WTC11 (cell line): ENCODE measurements at regions not wholly inside any gene's neighbourhood (a gene's known extent, or its start where the extent isn't known, plus 50 kb on each side); places are given as distances from the start of the nearest gene placed in this dataset.

Experiments used
- ATAC-seq: fragments of 200-7000 bp; cut with Tn5 transposase; 2 replicates; pipeline ENCODE4 v1.10.0; 2021; ENCODE audit warnings: mild to moderate bottlenecking, moderate library complexity
- CTCF ChIA-PET: fragments of 300-600 bp; sonication (Branson Sonifier 250); formaldehyde crosslinking; loops from one replicate; lab custom pipeline; 2021; ENCODE audit warnings: antibody characterized with exemption; lab: Charles Lee
- POLR2A ChIA-PET: fragments of 350-600 bp; sonication (Branson Sonifier 250); formaldehyde crosslinking; loops from one replicate; lab custom pipeline; 2021; ENCODE audit warnings: antibody characterized with exemption; lab: Charles Lee
- DNase-seq: peaks from one replicate; pipeline ENCODE4 v3.0.0; 2021; ENCODE audit warnings: low spot score
- H3K27ac Mint-ChIP-seq: 2 replicates; pipeline ENCODE4 v1.8.0; 2021; ENCODE audit warnings: mixed read lengths
- H3K27me3 Mint-ChIP-seq: 2 replicates; pipeline ENCODE4 v1.8.0; 2021; ENCODE audit warnings: low read depth, mild to moderate bottlenecking, moderate library complexity, mixed read lengths
- H3K36me3 Mint-ChIP-seq: 2 replicates; pipeline ENCODE4 v1.8.0; 2021; ENCODE audit warnings: mixed read lengths
- H3K4me1 Mint-ChIP-seq: 2 replicates; pipeline ENCODE4 v1.8.0; 2022; ENCODE audit warnings: mixed read lengths
- H3K4me3 Mint-ChIP-seq: 2 replicates; pipeline ENCODE4 v1.8.0; 2021; ENCODE audit warnings: mild to moderate bottlenecking, moderate library complexity, mixed read lengths
- H3K9me3 Mint-ChIP-seq: 2 replicates; pipeline ENCODE4 v1.8.0; 2021; ENCODE audit warnings: mixed read lengths
- CBFB ChIP-seq: sonication (generic); formaldehyde crosslinking; IDR thresholded peaks from 2 replicates; pipeline ENCODE4 v1.8.1; 2022; ENCODE audit warnings: mild to moderate bottlenecking, low read depth, missing genetic modification reagents
- EMX1 ChIP-seq: fragments of 250-450 bp; sonication (Bioruptor Pico); IDR thresholded peaks from 2 replicates; pipeline ENCODE4 v1.8.0; 2021; ENCODE audit warnings: mild to moderate bottlenecking
- JAZF1 ChIP-seq: fragments of 250-450 bp; sonication (Bioruptor Pico); IDR thresholded peaks from 2 replicates; pipeline ENCODE4 v1.9.0; 2021; ENCODE audit warnings: moderate library complexity, mild to moderate bottlenecking, inconsistent platforms
- NFATC4 ChIP-seq: fragments of 250-450 bp; sonication (Bioruptor Pico); IDR thresholded peaks from 2 replicates; pipeline ENCODE4 v1.9.0; 2021; ENCODE audit warnings: mild to moderate bottlenecking
- PRRX2 ChIP-seq: fragments of 250-450 bp; sonication (Bioruptor Pico); IDR thresholded peaks from 2 replicates; pipeline ENCODE4 v1.8.0; 2021; ENCODE audit warnings: mild to moderate bottlenecking
- SMAD4 ChIP-seq: sonication (generic); formaldehyde crosslinking; IDR thresholded peaks from 2 replicates; pipeline ENCODE4 v1.8.0; 2022; ENCODE audit warnings: mild to moderate bottlenecking, missing genetic modification reagents
- ZNF138 ChIP-seq: sonication (generic); formaldehyde crosslinking; conservative IDR thresholded peaks from 2 replicates; pipeline ENCODE4 v1.8.1; 2022; ENCODE audit warnings: mild to moderate bottlenecking, moderate library complexity, missing genetic modification reagents
- ZNF219 ChIP-seq: sonication (generic); formaldehyde crosslinking; IDR thresholded peaks from 2 replicates; pipeline ENCODE4 v1.8.0; 2023; ENCODE audit warnings: missing genetic modification reagents, mild to moderate bottlenecking, borderline replicate concordance
- ZNF232 ChIP-seq: sonication (generic); formaldehyde crosslinking; IDR thresholded peaks from 2 replicates; pipeline ENCODE4 v1.8.0; 2022; ENCODE audit warnings: mild to moderate bottlenecking, missing genetic modification reagents
- TF ChIP-seq, protein P1 (sequence below): sonication (generic); formaldehyde crosslinking; IDR thresholded peaks from 2 replicates; pipeline ENCODE4 v1.8.1; 2022; ENCODE audit warnings: mild to moderate bottlenecking, moderate library complexity, missing genetic modification reagents
- TF ChIP-seq, protein P2 (sequence below): sonication (generic); formaldehyde crosslinking; IDR thresholded peaks from 2 replicates; pipeline ENCODE4 v1.8.1; 2022; ENCODE audit warnings: low read depth, missing genetic modification reagents, borderline replicate concordance
- TF ChIP-seq, protein P3 (sequence below): sonication (generic); formaldehyde crosslinking; IDR thresholded peaks from 2 replicates; pipeline ENCODE4 v1.8.0; 2022; ENCODE audit warnings: mild to moderate bottlenecking, missing genetic modification reagents
- TF ChIP-seq, protein P4 (sequence below): sonication (generic); formaldehyde crosslinking; IDR thresholded peaks from 2 replicates; pipeline ENCODE4 v1.8.1; 2022; ENCODE audit warnings: missing genetic modification reagents, borderline replicate concordance
- TF ChIP-seq, protein P5 (sequence below): sonication (generic); formaldehyde crosslinking; IDR thresholded peaks from 2 replicates; pipeline ENCODE4 v1.8.0; 2023; ENCODE audit warnings: mild to moderate bottlenecking, missing genetic modification reagents
- TF ChIP-seq, protein P6 (sequence below): sonication (generic); formaldehyde crosslinking; IDR thresholded peaks from 2 replicates; pipeline ENCODE4 v1.8.0; 2022; ENCODE audit warnings: mild to moderate bottlenecking, missing genetic modification reagents
- TF ChIP-seq, protein P7 (sequence below): sonication (generic); formaldehyde crosslinking; conservative IDR thresholded peaks from 2 replicates; pipeline ENCODE4 v1.8.1; 2023; ENCODE audit warnings: mild to moderate bottlenecking, low read depth, missing genetic modification reagents, moderate library complexity
- TF ChIP-seq, protein P8 (sequence below): sonication (generic); formaldehyde crosslinking; IDR thresholded peaks from 2 replicates; pipeline ENCODE4 v1.8.0; 2023; ENCODE audit warnings: missing genetic modification reagents

DNA sequence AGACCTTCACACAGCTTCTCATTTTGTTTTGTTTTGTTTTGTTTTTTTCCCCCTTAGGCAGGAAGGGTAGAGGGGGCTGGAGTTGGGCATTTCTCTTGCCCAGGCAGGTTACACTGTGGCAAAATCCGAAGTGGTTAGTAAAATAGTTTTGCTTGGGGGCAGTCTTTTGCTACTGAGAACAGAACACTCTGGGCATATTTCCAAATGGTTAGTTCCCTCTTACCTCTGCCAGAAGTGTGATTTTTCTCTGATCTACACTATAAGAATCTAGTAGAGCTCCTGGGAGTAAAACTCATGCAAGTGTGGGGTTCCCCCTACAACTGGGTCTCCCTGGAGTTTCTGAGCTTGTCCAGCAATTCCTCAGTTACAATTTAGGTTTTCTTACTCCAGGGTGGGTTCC lies 61.7 kb downstream of the NPS start:
- Mint-ChIP-seq H3K4me1 (peaks cover 10% of the 10 kb centered on the region), H3K27ac (no peak overlapping the region), H3K9me3 (peaks cover 20% of the 10 kb centered on the region), H3K4me3 (no peak overlapping the region), H3K27me3 (no peaks in the 10 kb centered on the region), H3K36me3 (peaks cover 14% of the 10 kb centered on the region)
- DNase-seq, result no peak
- no peak for ATAC-seq
- CTCF ChIA-PET, result no interaction called here
- TF ChIP-seq, protein P1, sequence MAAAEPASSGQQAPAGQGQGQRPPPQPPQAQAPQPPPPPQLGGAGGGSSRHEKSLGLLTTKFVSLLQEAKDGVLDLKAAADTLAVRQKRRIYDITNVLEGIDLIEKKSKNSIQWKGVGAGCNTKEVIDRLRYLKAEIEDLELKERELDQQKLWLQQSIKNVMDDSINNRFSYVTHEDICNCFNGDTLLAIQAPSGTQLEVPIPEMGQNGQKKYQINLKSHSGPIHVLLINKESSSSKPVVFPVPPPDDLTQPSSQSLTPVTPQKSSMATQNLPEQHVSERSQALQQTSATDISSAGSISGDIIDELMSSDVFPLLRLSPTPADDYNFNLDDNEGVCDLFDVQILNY, result no peak
- TF ChIP-seq, protein P2, sequence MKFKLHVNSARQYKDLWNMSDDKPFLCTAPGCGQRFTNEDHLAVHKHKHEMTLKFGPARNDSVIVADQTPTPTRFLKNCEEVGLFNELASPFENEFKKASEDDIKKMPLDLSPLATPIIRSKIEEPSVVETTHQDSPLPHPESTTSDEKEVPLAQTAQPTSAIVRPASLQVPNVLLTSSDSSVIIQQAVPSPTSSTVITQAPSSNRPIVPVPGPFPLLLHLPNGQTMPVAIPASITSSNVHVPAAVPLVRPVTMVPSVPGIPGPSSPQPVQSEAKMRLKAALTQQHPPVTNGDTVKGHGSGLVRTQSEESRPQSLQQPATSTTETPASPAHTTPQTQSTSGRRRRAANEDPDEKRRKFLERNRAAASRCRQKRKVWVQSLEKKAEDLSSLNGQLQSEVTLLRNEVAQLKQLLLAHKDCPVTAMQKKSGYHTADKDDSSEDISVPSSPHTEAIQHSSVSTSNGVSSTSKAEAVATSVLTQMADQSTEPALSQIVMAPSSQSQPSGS, result no peak
- TF ChIP-seq, protein P3, sequence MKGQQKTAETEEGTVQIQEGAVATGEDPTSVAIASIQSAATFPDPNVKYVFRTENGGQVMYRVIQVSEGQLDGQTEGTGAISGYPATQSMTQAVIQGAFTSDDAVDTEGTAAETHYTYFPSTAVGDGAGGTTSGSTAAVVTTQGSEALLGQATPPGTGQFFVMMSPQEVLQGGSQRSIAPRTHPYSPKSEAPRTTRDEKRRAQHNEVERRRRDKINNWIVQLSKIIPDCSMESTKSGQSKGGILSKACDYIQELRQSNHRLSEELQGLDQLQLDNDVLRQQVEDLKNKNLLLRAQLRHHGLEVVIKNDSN (CRISPR knock-in tag), result no peak
- TF ChIP-seq SMAD4 (CRISPR knock-in tag), result no peak
- TF ChIP-seq, protein P4, sequence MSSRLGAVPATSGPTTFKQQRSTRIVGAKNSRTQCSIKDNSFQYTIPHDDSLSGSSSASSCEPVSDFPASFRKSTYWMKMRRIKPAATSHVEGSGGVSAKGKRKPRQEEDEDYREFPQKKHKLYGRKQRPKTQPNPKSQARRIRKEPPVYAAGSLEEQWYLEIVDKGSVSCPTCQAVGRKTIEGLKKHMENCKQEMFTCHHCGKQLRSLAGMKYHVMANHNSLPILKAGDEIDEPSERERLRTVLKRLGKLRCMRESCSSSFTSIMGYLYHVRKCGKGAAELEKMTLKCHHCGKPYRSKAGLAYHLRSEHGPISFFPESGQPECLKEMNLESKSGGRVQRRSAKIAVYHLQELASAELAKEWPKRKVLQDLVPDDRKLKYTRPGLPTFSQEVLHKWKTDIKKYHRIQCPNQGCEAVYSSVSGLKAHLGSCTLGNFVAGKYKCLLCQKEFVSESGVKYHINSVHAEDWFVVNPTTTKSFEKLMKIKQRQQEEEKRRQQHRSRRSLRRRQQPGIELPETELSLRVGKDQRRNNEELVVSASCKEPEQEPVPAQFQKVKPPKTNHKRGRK (CRISPR knock-in tag), result no peak
- TF ChIP-seq PRRX2, result no peak
- TF ChIP-seq, protein P5, sequence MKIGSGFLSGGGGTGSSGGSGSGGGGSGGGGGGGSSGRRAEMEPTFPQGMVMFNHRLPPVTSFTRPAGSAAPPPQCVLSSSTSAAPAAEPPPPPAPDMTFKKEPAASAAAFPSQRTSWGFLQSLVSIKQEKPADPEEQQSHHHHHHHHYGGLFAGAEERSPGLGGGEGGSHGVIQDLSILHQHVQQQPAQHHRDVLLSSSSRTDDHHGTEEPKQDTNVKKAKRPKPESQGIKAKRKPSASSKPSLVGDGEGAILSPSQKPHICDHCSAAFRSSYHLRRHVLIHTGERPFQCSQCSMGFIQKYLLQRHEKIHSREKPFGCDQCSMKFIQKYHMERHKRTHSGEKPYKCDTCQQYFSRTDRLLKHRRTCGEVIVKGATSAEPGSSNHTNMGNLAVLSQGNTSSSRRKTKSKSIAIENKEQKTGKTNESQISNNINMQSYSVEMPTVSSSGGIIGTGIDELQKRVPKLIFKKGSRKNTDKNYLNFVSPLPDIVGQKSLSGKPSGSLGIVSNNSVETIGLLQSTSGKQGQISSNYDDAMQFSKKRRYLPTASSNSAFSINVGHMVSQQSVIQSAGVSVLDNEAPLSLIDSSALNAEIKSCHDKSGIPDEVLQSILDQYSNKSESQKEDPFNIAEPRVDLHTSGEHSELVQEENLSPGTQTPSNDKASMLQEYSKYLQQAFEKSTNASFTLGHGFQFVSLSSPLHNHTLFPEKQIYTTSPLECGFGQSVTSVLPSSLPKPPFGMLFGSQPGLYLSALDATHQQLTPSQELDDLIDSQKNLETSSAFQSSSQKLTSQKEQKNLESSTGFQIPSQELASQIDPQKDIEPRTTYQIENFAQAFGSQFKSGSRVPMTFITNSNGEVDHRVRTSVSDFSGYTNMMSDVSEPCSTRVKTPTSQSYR (CRISPR knock-in tag), result no peak
- POLR2A ChIA-PET, result no interaction called here

DNA sequence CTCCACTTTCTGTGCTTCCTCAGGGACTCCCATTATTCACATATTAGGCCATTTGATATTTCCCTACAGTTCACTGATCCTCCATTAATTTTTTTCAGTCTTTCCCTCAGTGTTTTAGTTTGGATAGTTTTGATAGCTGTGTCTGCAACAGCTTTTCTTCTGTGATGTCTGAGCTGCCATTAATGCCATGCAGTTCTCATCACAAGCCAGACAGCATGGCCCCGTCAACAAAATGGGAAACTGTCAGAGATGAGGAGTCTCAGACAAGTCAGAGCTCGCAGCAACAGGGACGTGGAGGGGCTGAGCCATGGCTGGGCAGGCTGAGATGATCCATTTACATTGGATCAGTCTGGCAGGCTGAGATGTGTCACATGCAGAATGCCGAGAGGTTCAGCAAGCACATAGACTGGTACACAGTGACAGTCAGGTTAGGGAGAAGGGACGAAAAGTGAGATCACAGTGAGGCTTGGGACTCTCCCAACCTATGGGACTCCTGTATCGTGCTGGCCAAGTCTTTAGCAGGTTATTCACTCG lies 65.4 kb downstream of the NPS start:
- no peaks in the 10 kb centered on the region for H3K9me3 Mint-ChIP-seq
- DNase-seq (no peak), ATAC-seq (peak; percentile 41)
- no peaks in the 10 kb centered on the region for H3K27me3 Mint-ChIP-seq
- ChIA-PET CTCF (interaction anchor here (1.2 to 1.5 kb wide), 2 partner anchors 35 to 371 kb away, joined by 3 to 4 read pairs; no protein-coding TSS in a partner anchor), POLR2A (no interaction called here)
- H3K27ac Mint-ChIP-seq, result no peak overlapping the region
- peak overlapping the region; percentile 2; the same call in 1 of the 2 replicates for H3K4me3 Mint-ChIP-seq
- H3K36me3 Mint-ChIP-seq, result no peaks in the 10 kb centered on the region
- peaks cover 10% of the 10 kb centered on the region for H3K4me1 Mint-ChIP-seq
- TF ChIP-seq EMX1 (CRISPR knock-in tag), result no peak
- TF ChIP-seq JAZF1 (CRISPR knock-in tag), result no peak
- no peak for TF ChIP-seq NFATC4 (CRISPR knock-in tag)
- TF ChIP-seq, protein P6, sequence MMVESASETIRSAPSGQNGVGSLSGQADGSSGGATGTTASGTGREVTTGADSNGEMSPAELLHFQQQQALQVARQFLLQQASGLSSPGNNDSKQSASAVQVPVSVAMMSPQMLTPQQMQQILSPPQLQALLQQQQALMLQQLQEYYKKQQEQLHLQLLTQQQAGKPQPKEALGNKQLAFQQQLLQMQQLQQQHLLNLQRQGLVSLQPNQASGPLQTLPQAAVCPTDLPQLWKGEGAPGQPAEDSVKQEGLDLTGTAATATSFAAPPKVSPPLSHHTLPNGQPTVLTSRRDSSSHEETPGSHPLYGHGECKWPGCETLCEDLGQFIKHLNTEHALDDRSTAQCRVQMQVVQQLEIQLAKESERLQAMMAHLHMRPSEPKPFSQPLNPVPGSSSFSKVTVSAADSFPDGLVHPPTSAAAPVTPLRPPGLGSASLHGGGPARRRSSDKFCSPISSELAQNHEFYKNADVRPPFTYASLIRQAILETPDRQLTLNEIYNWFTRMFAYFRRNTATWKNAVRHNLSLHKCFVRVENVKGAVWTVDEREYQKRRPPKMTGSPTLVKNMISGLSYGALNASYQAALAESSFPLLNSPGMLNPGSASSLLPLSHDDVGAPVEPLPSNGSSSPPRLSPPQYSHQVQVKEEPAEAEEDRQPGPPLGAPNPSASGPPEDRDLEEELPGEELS (CRISPR knock-in tag), result no peak
- no peak for TF ChIP-seq ZNF138 (CRISPR knock-in tag)
- TF ChIP-seq, protein P1, result no peak
- TF ChIP-seq, protein P5 (CRISPR knock-in tag), result no peak
- TF ChIP-seq, protein P7, sequence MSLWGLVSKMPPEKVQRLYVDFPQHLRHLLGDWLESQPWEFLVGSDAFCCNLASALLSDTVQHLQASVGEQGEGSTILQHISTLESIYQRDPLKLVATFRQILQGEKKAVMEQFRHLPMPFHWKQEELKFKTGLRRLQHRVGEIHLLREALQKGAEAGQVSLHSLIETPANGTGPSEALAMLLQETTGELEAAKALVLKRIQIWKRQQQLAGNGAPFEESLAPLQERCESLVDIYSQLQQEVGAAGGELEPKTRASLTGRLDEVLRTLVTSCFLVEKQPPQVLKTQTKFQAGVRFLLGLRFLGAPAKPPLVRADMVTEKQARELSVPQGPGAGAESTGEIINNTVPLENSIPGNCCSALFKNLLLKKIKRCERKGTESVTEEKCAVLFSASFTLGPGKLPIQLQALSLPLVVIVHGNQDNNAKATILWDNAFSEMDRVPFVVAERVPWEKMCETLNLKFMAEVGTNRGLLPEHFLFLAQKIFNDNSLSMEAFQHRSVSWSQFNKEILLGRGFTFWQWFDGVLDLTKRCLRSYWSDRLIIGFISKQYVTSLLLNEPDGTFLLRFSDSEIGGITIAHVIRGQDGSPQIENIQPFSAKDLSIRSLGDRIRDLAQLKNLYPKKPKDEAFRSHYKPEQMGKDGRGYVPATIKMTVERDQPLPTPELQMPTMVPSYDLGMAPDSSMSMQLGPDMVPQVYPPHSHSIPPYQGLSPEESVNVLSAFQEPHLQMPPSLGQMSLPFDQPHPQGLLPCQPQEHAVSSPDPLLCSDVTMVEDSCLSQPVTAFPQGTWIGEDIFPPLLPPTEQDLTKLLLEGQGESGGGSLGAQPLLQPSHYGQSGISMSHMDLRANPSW (CRISPR knock-in tag), result no peak
- TF ChIP-seq, protein P8, sequence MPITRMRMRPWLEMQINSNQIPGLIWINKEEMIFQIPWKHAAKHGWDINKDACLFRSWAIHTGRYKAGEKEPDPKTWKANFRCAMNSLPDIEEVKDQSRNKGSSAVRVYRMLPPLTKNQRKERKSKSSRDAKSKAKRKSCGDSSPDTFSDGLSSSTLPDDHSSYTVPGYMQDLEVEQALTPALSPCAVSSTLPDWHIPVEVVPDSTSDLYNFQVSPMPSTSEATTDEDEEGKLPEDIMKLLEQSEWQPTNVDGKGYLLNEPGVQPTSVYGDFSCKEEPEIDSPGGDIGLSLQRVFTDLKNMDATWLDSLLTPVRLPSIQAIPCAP, result no peak
- TF ChIP-seq ZNF219 (CRISPR knock-in tag), result no peak
- no peak for TF ChIP-seq CBFB (CRISPR knock-in tag)
- TF ChIP-seq ZNF232 (CRISPR knock-in tag), result no peak
